ENCODE measurements at regions not wholly inside any gene's neighbourhood (a gene's known extent, or its start where the extent isn't known, plus 50 kb on each side); places are given as distances from the start of the nearest gene placed in this dataset.

- TF ChIP-seq CTCF (IDR thresholded peaks at IDR 0.05; ENCODE audit: borderline replicate concordance, insufficient read depth, low read depth, low read length), result no peak
- no peak overlapping the region for H3K4me3 ChIP-seq (ENCODE audit: low read depth, low read length)
Measured at GRCh38 chr3:72339670-72340030, 508.6 kb downstream of the SHQ1 start.

- no peak overlapping the region for H3K4me3 ChIP-seq (ENCODE audit: low read depth, low read length)
Measured at GRCh38 chr3:72338942-72339669, 509.1 kb downstream of the SHQ1 start.

GRCh38 chr3:72338082-72338941 is 509.9 kb downstream of the SHQ1 start:
- H3K4me3 ChIP-seq (ENCODE audit: low read depth, low read length), result no peak overlapping the region
- no peak for TF ChIP-seq CTCF (IDR thresholded peaks at IDR 0.05; ENCODE audit: borderline replicate concordance, insufficient read depth, low read depth, low read length)

More at GRCh38 chr3:72338942-72339669, 509.1 kb downstream of the SHQ1 start:
- TF ChIP-seq CTCF (IDR thresholded peaks at IDR 0.05; ENCODE audit: borderline replicate concordance, insufficient read depth, low read depth, low read length), result no peak

- H3K4me3 ChIP-seq (ENCODE audit: low read depth, low read length), result no peak overlapping the region
- TF ChIP-seq CTCF (IDR thresholded peaks at IDR 0.05; ENCODE audit: borderline replicate concordance, insufficient read depth, low read depth, low read length), result no peak
Measured at GRCh38 chr3:72337480-72337855, 510.8 kb downstream of the SHQ1 start.

- TF ChIP-seq CTCF (IDR thresholded peaks at IDR 0.05; ENCODE audit: borderline replicate concordance, insufficient read depth, low read depth, low read length), result no peak
- H3K4me3 ChIP-seq (ENCODE audit: low read depth, low read length), result no peak overlapping the region
Measured at GRCh38 chr3:72336821-72337479, 511.3 kb downstream of the SHQ1 start.

GRCh38 chr3:72336114-72336651 is 512.1 kb downstream of the SHQ1 start:
- H3K4me3 ChIP-seq (ENCODE audit: low read depth, low read length), result no peak overlapping the region
- TF ChIP-seq CTCF (IDR thresholded peaks at IDR 0.05; ENCODE audit: borderline replicate concordance, insufficient read depth, low read depth, low read length), result no peak

Data from GM12875 (cell line).